Hepatocyte (in vitro differentiated cells): ENCODE measurements at regions not wholly inside any gene's neighbourhood (a gene's known extent, or its start where the extent isn't known, plus 50 kb on each side); places are given as distances from the start of the nearest gene placed in this dataset.

ENCODE experiments used
- CTCF ChIP-seq: fragments of 200-600 bp; sonication (generic); IDR thresholded peaks from 2 replicates; pipeline ENCODE4 v1.5.1; 2016; ENCODE audit warnings: antibody characterized with exemption, mild to moderate bottlenecking; ENCODE audit not compliant: poor library complexity
- EZH2 ChIP-seq: fragments of 200-600 bp; sonication (generic); IDR thresholded peaks from 2 replicates; pipeline ENCODE4 v1.6.1; 2016; ENCODE audit warnings: antibody characterized with exemption, mild to moderate bottlenecking, borderline replicate concordance
- EZH2phosphoT487 ChIP-seq: fragments of 200-600 bp; sonication (generic); IDR thresholded peaks from one replicate; pipeline ENCODE4 v1.6.1; 2018; ENCODE audit warnings: antibody characterized with exemption, mild to moderate bottlenecking, low read depth, moderate library complexity; ENCODE audit not compliant: unreplicated experiment, severe bottlenecking

- TF ChIP-seq CTCF (no peak), EZH2 (no peak), EZH2phosphoT487 (no peak)
Observed at GRCh38 chrX:1871887-1872286, 257.0 kb downstream of the ASMT start.
